ENCODE measurements at regions not wholly inside any gene's neighbourhood (a gene's known extent, or its start where the extent isn't known, plus 50 kb on each side); places are given as distances from the start of the nearest gene placed in this dataset.

GRCh38 chr10:132993271-132994184 lies 51.2 kb upstream of the CFAP46 start:
- H3K79me2 ChIP-seq (ENCODE audit: insufficient read depth, low read length): no peaks in the 10 kb centered on the region
- no peak for TF ChIP-seq CTCF (IDR thresholded peaks at IDR 0.05; ENCODE audit: insufficient read depth, low read depth, low read length)
- TF ChIP-seq EZH2 (IDR thresholded peaks at IDR 0.05; ENCODE audit: insufficient read depth, low read length): no peak
- no peak overlapping the region for H3K9ac ChIP-seq (ENCODE audit: low read length)
- no peak overlapping the region for H3K27ac ChIP-seq (ENCODE audit: low read depth, low read length)
- no peaks in the 10 kb centered on the region for H3K9me3 ChIP-seq (ENCODE audit: insufficient read depth, low read depth, low read length)
- Mint-ChIP-seq H3K9me3 (ENCODE audit: unreplicated experiment) (no peaks in the 10 kb centered on the region), H3K4me3 (ENCODE audit: unreplicated experiment) (no peak overlapping the region), H3K27me3 (ENCODE audit: low read depth, unreplicated experiment) (peaks cover 42% of the 10 kb centered on the region), H3K27ac (ENCODE audit: unreplicated experiment) (no peak overlapping the region), H3K36me3 (ENCODE audit: low read depth, unreplicated experiment) (no peaks in the 10 kb centered on the region), H3K4me1 (ENCODE audit: low read depth, unreplicated experiment) (no peaks in the 10 kb centered on the region)
- no peak overlapping the region for H2AFZ ChIP-seq (ENCODE audit: low read depth, low read length)
- no peaks in the 10 kb centered on the region for H3K27me3 ChIP-seq (ENCODE audit: insufficient read depth, low read length)
- H3K4me1 ChIP-seq (ENCODE audit: insufficient read depth, low read length): no peaks in the 10 kb centered on the region
- DNase-seq (ENCODE audit: low read depth): no peak
- H3K4me2 ChIP-seq (ENCODE audit: low read length): no peak overlapping the region
- no peak overlapping the region for H3K4me3 ChIP-seq (ENCODE audit: insufficient read depth, low read depth, low read length)
- no peaks in the 10 kb centered on the region for H3K36me3 ChIP-seq (ENCODE audit: insufficient read depth, low read length)
- no peak for FAIRE-seq
- no peaks in the 10 kb centered on the region for H4K20me1 ChIP-seq (ENCODE audit: insufficient read depth, low read length)

DNA sequence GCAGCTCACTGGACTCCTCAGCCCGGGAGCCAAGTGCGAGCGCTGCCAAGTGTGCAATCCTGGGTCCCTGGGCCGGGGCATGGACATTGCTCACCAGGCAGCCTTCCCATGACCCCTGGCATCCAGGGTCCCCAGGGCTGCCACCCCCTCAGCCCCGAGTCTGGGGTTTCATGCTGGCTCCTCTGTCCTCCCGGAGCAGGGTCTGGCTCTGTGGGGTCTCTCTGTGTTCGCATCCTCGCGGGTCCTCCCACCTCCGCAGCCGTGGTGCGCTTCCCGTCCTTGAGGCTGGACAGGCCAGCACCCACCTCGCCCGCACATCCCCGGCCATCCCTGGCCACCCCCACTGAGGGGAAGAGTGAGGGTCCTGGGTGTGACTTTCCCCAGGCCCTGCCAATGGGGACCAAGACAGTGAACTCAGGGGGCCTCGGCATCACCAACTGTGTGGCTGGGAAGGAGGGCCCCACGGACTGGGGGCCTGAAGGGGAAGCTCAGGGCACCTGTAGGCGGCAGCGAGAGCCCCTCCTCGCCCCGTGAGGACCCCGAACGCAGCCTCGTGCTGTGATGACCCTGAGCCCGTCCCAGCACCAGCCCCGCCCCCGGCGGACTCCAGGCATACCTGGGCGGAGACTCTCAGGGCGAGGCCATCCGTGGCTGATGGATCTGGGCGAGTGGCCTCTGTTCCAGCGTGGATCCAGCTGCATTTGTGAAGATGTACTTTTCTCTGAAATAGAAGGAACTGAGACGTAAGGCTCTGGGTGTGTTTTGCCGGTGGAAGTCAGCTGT lies 50.3 kb upstream of the CFAP46 start:
- Histone ChIP-seq H2AFZ (ENCODE audit: low read depth, low read length) (no peak overlapping the region), H3K9ac (ENCODE audit: low read length) (no peak overlapping the region), H3K4me2 (ENCODE audit: low read length) (no peak overlapping the region), H3K79me2 (ENCODE audit: insufficient read depth, low read length) (no peaks in the 10 kb centered on the region), H3K4me1 (ENCODE audit: insufficient read depth, low read length) (peaks cover 5% of the 10 kb centered on the region), H4K20me1 (ENCODE audit: insufficient read depth, low read length) (no peaks in the 10 kb centered on the region), H3K9me3 (ENCODE audit: insufficient read depth, low read depth, low read length) (no peaks in the 10 kb centered on the region), H3K4me3 (ENCODE audit: insufficient read depth, low read depth, low read length) (no peak overlapping the region), H3K27me3 (ENCODE audit: insufficient read depth, low read length) (no peaks in the 10 kb centered on the region), H3K27ac (ENCODE audit: low read depth, low read length) (no peak overlapping the region), H3K36me3 (ENCODE audit: insufficient read depth, low read length) (no peaks in the 10 kb centered on the region)
- Mint-ChIP-seq H3K36me3 (ENCODE audit: low read depth, unreplicated experiment) (no peaks in the 10 kb centered on the region), H3K9me3 (ENCODE audit: unreplicated experiment) (no peaks in the 10 kb centered on the region), H3K4me1 (ENCODE audit: low read depth, unreplicated experiment) (no peaks in the 10 kb centered on the region), H3K27ac (ENCODE audit: unreplicated experiment) (no peak overlapping the region), H3K27me3 (ENCODE audit: low read depth, unreplicated experiment) (peaks cover 39% of the 10 kb centered on the region), H3K4me3 (ENCODE audit: unreplicated experiment) (no peak overlapping the region)
- DNase-seq (ENCODE audit: low read depth) (no peak), FAIRE-seq (no peak)
- TF ChIP-seq EZH2 (IDR thresholded peaks at IDR 0.05; ENCODE audit: insufficient read depth, low read length) (no peak), CTCF (IDR thresholded peaks at IDR 0.05; ENCODE audit: insufficient read depth, low read depth, low read length) (no peak)

All from astrocyte (in vitro differentiated cells and primary cell).